GM18499 (cell line): ENCODE measurements at regions not wholly inside any gene's neighbourhood (a gene's known extent, or its start where the extent isn't known, plus 50 kb on each side); places are given as distances from the start of the nearest gene placed in this dataset.
"Not testable (repeated sequence)": the region's sequence is repeated elsewhere in the genome, so short reads cannot be mapped to it uniquely, and the experiment has no call there.

ENCODE experiments used
- ATAC-seq: cut with Tn5 transposase; IDR thresholded peaks from one replicate; pipeline ENCODE4 v1.9.1; 2021; ENCODE audit warnings: moderate number of reproducible peaks; ENCODE audit not compliant: insufficient read depth, unreplicated experiment

GRCh38 chr4:33780952-33781791 is 2463.1 kb downstream of the ARAP2 start:
- no peak for ATAC-seq

DNA sequence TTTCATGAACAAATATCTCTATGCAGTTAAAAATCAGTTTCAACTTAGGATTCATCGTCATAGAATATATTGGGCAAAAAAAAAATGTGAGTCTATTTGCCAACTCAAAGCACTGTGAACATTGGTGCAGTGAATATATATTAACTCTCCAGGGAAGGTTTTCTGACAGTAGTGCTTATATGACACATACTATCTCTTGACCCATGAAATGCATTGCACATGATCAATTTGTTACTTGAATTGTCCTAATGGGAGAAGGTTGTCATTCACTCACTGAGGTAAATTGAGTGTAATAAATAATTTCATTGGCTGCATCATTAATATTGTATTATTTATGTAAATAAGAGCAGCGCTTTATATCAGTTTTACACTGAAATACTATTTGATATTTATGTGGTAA is 2458.5 kb downstream of the ARAP2 start:
- no peak for ATAC-seq

DNA sequence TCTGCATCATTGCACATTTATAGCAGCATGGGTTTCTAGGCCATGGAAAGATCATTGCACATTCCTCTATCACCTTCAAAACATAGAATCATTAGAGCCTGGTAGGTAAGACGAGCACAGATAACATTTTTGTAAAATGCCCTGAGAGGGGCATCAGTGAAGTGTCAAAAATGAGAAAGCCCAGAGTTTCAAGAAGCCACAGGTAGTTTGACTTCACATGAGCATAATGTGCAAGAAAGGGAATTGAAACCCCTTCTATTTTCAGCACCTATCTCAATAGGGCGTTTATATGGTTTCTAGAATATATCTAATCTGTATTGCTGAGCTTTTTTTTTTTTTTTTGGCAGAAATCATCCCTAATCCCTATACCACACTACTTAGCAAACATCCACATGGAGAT is 2441.7 kb downstream of the ARAP2 start:
- ATAC-seq, result no peak

DNA sequence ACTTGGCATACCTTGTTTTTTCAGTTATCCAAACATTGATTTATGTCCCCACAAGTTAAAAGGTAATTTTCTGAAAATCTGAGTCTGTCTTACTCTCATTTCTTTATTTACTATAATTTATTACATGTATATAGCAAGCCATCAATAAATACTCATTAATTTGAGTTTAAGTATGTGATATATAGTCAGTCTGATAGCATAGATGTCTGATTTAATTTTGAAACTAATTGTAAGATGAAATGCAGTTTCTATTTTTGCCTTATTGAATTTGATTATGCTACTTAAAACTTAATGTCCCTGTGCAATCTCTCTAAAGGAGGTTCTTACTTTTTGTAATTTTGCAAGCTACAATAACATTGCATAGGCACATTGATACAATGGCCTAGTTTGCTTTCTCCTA is 2418.6 kb downstream of the ARAP2 start:
- ATAC-seq, result no peak

- not testable (repeated sequence) for ATAC-seq
Measured at GRCh38 chr4:33829356-33829755, 2415.0 kb downstream of the ARAP2 start.

- no peak for ATAC-seq
Measured at GRCh38 chr4:33831442-33832066, 2412.8 kb downstream of the ARAP2 start.

GRCh38 chr4:33835764-33836163 is 2408.6 kb downstream of the ARAP2 start:
- not testable (repeated sequence) for ATAC-seq

- ATAC-seq, result no peak
Measured at GRCh38 chr4:33837043-33837838, 2407.1 kb downstream of the ARAP2 start.

GRCh38 chr4:33841120-33841519 is 2403.2 kb downstream of the ARAP2 start:
- ATAC-seq, result no peak

DNA sequence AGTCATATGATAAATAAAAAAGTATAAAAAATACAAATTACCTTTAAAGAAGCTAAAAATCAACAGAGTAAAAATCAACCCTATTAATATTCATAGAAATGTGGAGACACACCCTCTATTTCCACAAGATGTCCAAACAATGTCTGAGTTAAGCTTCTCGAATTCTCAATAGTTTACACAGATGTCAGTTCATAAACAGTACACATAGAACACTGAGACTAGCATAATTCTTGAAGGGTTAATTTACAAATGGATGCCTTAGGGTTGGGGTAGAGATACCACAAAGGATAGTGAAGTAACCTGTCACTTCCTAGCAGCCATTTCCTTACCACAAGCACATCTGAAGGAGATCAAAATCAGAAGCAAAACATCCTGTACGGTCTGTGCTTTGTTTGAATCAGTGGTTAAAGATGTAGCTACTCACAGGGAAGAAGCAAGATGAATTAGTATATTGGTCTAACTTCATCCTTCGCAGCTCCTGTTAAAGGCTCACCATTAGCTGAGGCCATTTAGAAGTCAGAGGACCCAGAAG is 2393.9 kb downstream of the ARAP2 start:
- ATAC-seq, result no peak

- ATAC-seq, result not testable (repeated sequence)
Measured at GRCh38 chr4:33853670-33854069, 2390.6 kb downstream of the ARAP2 start.

DNA sequence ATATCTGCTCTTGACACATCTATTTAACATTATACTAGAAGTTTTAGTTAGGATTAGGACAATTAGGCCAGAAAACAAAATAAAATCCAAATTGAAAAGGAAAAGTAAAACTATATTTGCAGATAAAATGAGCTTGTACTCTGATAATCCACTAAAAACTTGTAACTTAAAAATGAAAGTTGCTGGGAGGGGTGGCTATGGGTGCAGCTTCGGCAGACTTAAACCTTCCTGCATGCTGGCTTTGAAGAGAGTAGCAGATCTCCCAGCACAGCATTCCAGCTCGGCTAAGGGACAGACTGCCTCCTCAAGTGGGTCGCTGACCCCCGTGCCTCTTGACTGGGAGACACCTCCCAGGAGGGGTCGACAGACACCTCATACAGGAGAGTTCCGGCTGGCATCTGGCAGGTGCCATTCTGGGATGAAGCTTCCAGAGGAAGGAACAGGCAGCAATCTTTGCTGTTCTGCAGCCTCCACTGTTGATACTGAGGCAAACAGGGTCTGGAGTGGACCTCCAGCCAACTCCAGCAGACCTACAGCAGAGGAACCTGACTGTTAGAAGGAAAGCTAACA is 2379.9 kb downstream of the ARAP2 start:
- no peak for ATAC-seq

GRCh38 chr4:33873791-33874190 is 2370.5 kb downstream of the ARAP2 start:
- ATAC-seq, result no peak

DNA sequence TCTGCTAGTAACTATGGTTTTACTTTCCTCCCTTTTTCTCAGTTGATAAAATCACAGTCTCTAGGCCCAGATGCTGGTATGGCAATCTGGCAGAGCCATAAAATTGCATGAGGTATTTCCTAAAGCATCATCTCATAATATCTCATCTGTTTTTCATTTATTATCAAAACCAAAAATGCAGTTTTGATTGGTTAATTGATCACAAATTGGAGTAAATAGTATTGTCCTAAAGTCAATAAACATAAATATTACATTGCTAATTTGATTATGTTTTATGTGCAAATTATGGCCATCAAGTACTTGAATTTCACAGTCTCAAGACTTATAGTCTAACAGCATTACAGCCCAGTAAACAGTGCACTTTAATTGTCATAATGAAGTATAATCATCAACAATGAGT is 2365.6 kb downstream of the ARAP2 start:
- ATAC-seq, result no peak

- ATAC-seq, result no peak
Measured at GRCh38 chr4:33881176-33881575, 2363.1 kb downstream of the ARAP2 start.

- no peak for ATAC-seq
Measured at GRCh38 chr4:33882246-33882990, 2361.9 kb downstream of the ARAP2 start.

- ATAC-seq, result no peak
Measured at GRCh38 chr4:33883111-33883510, 2361.2 kb downstream of the ARAP2 start.

DNA sequence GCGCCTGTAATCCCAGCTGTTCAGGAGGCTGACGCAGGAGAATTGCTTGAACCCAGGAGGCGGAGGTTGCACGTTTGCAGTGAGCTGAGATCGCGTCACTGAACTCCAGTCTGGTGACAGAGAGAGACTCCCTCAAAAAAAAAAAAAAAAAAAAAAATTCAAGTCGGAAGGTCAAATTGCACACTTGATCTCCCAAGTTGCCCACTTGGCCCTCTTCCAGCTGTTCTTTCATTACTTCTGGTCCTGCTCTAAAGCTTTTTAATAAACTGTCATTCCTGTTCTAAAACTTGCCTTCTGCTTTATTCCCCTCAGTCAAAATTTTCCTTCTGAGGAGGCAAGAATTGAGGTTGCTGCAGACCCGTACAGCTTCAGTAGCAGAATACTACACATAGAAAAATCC is 2358.0 kb downstream of the ARAP2 start:
- no peak for ATAC-seq

DNA sequence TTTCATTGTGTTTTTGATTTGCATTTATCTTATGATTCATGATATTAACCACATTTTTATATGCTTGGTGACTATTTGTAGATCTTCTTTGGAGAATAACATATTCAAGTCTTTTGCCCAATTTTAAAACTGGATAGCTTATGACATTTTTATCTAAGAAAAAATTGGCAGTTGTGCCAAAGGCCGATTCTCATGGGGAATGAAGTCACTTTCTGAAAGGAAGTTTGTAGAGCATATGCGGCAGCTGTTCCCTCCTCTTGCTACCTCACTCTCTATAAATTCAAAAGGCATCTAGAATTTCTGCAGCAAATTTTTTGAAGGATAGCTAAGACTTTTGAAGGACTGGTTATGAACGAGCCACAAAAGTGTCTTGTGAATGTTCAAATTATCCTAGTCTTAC is 2353.5 kb downstream of the ARAP2 start:
- ATAC-seq, result no peak

GRCh38 chr4:33911959-33912358 is 2332.4 kb downstream of the ARAP2 start:
- ATAC-seq, result no peak
